Lung (tissue), 11 donors: ENCODE measurements at regions not wholly inside any gene's neighbourhood (a gene's known extent, or its start where the extent isn't known, plus 50 kb on each side); places are given as distances from the start of the nearest gene placed in this dataset.

ENCODE experiments used
- ATAC-seq: fragments of 200-7000 bp; cut with Tn5 transposase; one replicate; pipeline ENCODE4 v1.9.1; 2020; ENCODE audit warnings: moderate number of reproducible peaks; ENCODE audit not compliant: insufficient read depth, low FRiP score
- DNase-seq, 3 donors: peaks; one replicate each; pipeline ENCODE4 v3.0.0-alpha.2; 2013 to 2017
- H3K27ac ChIP-seq, 2 donors: one replicate each; pipeline ENCODE4 v1.5.1; 2013; ENCODE audit warnings: mild to moderate bottlenecking in 2 of 2, moderate library complexity in 2 of 2, control low read depth in 1 of 2, inconsistent platforms in 1 of 2, low read depth in 1 of 2, low read length in 1 of 2
- H3K27me3 ChIP-seq, 3 donors: one replicate each; pipeline ENCODE4 v1.5.1; 2013; ENCODE audit warnings: low read length in 2 of 3; ENCODE audit not compliant: control insufficient read depth in 3 of 3, insufficient read depth in 3 of 3
- H3K36me3 ChIP-seq, 4 donors: one replicate each; pipeline ENCODE4 v1.5.1; 2013; ENCODE audit warnings: low read length in 4 of 4, mild to moderate bottlenecking in 1 of 4, moderate library complexity in 1 of 4; ENCODE audit not compliant: control insufficient read depth in 4 of 4, insufficient read depth in 4 of 4
- H3K4me1 ChIP-seq, 5 donors: one replicate each; pipeline ENCODE4 v1.5.1; 2013; ENCODE audit warnings: low read length in 5 of 5, mild to moderate bottlenecking in 2 of 5, moderate library complexity in 1 of 5; ENCODE audit not compliant: control insufficient read depth in 5 of 5, insufficient read depth in 5 of 5
- H3K4me3 ChIP-seq: one replicate; pipeline ENCODE4 v1.5.1; 2013; ENCODE audit warnings: mild to moderate bottlenecking, control low read depth, moderate library complexity
- H3K9ac ChIP-seq, 2 donors: one replicate each; pipeline ENCODE4 v1.5.1; 2013; ENCODE audit warnings: low read length in 2 of 2, control low read depth in 1 of 2; ENCODE audit not compliant: insufficient read depth in 1 of 2
- H3K9me3 ChIP-seq, 4 donors: one replicate each; pipeline ENCODE4 v1.5.1; 2013; ENCODE audit warnings: low read length in 3 of 4, mild to moderate bottlenecking in 1 of 4, moderate library complexity in 1 of 4; ENCODE audit not compliant: control insufficient read depth in 4 of 4, insufficient read depth in 3 of 4
- CTCF ChIP-seq: IDR thresholded peaks from 2 replicates; pipeline ENCODE4 v1.5.1; 2012; ENCODE audit warnings: mild to moderate bottlenecking; ENCODE audit errors: control extremely low read depth, extremely low read depth
- WGBS, 2 donors: extraction: QIAGEN DNeasy Blood & Tissue Kit; methylation state at CpG; one replicate each; pipeline ENCODE4 v1.1.7; 2013; 5-methylcytosine and 5-hydroxymethylcytosine counted together
- donor health status: control.
- donor health status: control.
- donor health status: Bipolar disorder and iron deficiency.
- donor health status: healthy.
- donor health status: DM: yes; HTN: yes; CAD: no.

- no peak overlapping the region for H3K4me3 ChIP-seq
- no peak for TF ChIP-seq CTCF
- H3K4me1 ChIP-seq, result no peaks in the 10 kb centered on the region
- DNase-seq (no peak), ATAC-seq (no peak)
- no peak overlapping the region for H3K9ac ChIP-seq
- H3K27ac ChIP-seq, result no peak overlapping the region
- no peaks in the 10 kb centered on the region for H3K9me3 ChIP-seq
- 74 to 83% methylated on average over 11 of the region's 11 CpGs for WGBS, 2 donors
- H3K27me3 ChIP-seq, result no peaks in the 10 kb centered on the region
- H3K36me3 ChIP-seq, result no peaks in the 10 kb centered on the region
These were observed 68.5 kb downstream of the MRPL36 start for GRCh38 chr5:1731091-1731639.

- DNase-seq, result no peak
- Histone ChIP-seq H3K36me3 (no peaks in the 10 kb centered on the region), H3K4me3 (no peak overlapping the region), H3K27ac (no peak overlapping the region), H3K4me1 (peaks cover 0 to 3% (median 0%) of the 10 kb centered on the region in 5 donors), H3K9ac (no peak overlapping the region), H3K27me3 (peaks cover 0 to 2% (median 0%) of the 10 kb centered on the region in 3 donors), H3K9me3 (peaks cover 0 to 3% (median 0%) of the 10 kb centered on the region in 4 donors)
- TF ChIP-seq CTCF, result no peak
- ATAC-seq, result no peak
- 78 to 88% methylated on average over 7 of the region's 7 CpGs for WGBS, 2 donors
These were observed 69.2 kb downstream of the MRPL36 start for GRCh38 chr5:1730487-1730847.

- Histone ChIP-seq H3K9ac (no peak overlapping the region), H3K36me3 (no peaks in the 10 kb centered on the region), H3K27ac (no peak overlapping the region), H3K4me3 (no peak overlapping the region), H3K27me3 (peaks cover 0 to 4% (median 2%) of the 10 kb centered on the region in 3 donors), H3K9me3 (peaks cover 0 to 6% (median 0%) of the 10 kb centered on the region in 4 donors), H3K4me1 (peaks cover 0 to 6% (median 0%) of the 10 kb centered on the region in 5 donors)
- no peak for TF ChIP-seq CTCF
- ATAC-seq (peak; percentile 27), DNase-seq (no peak)
- WGBS, 2 donors, result 86 to 91% methylated on average over 40 of the region's 40 CpGs
These were observed 69.8 kb downstream of the MRPL36 start for GRCh38 chr5:1729641-1730486.
